ENCODE measurements at regions not wholly inside any gene's neighbourhood (a gene's known extent, or its start where the extent isn't known, plus 50 kb on each side); places are given as distances from the start of the nearest gene placed in this dataset.
"Not testable (repeated sequence)": the region's sequence is repeated elsewhere in the genome, so short reads cannot be mapped to it uniquely, and the experiment has no call there.

DNA sequence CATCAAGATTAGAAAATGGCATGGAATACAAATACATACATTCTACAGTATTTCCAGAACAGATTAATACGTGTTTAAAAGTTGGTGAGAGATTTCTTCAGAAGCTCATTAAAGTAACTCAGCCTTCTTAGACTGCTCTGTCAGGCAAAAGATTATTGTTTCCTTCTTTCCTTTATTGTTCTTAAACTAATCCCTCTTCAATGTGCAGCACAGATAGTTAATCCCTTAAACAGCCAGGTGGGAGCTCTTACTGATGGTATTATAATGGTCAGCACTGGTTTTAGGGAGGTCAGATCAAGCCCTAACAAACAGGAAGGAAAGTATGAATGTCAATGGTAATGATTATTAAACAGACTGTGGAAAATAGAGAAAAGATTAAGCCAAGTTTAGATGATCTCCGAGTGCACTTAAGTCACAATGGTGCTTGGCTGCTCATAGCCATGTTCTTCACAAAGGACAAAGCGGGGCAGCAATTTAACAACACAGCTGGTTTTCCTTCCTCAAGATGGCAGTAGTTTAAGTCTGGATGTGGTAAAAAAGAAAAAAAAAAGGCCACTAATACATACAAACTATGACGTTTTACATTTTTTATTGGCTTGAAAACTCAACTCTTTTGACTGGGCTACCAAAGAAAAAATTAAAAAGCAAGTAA, 992.6 kb downstream of the PCDH9 start:
- DNase-seq = no peak

GRCh38 chr13:66234159-66234558, 996.0 kb downstream of the PCDH9 start:
- DNase-seq = no peak

- DNase-seq = not testable (repeated sequence)
Observed at GRCh38 chr13:66231958-66232357, 998.2 kb downstream of the PCDH9 start.

GRCh38 chr13:66225072-66225471, 1005.1 kb downstream of the PCDH9 start:
- DNase-seq = no peak

GRCh38 chr13:66224663-66225062, 1005.5 kb downstream of the PCDH9 start:
- DNase-seq = no peak

- DNase-seq = peak; percentile 69
Observed at GRCh38 chr13:66222926-66223325, 1007.2 kb downstream of the PCDH9 start.

GRCh38 chr13:66222127-66222526, 1008.0 kb downstream of the PCDH9 start:
- peak; percentile 13 for DNase-seq

GRCh38 chr13:66219506-66219905, 1010.6 kb downstream of the PCDH9 start:
- no peak for DNase-seq

DNA sequence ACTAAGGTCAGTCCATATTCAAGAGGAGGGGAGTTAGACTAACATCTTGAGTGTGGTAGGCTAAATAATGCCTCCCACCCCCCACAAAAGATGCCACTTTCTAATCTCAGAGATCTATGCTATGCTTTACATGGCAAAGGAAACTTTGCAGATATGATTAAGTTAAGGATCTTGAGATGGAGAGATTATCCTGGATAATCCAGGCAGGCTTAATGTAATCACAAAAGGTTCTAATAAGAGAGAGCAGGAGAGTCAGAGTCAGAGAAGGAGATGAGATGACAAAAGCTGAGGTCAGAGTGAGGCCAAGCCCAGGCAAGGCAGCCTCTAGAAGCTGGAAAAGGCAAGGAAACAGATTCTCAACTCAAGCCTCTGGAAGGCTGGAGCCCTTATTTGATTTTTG, 1011.6 kb downstream of the PCDH9 start:
- DNase-seq = no peak

GRCh38 chr13:66216728-66217127, 1013.4 kb downstream of the PCDH9 start:
- no peak for DNase-seq

DNA sequence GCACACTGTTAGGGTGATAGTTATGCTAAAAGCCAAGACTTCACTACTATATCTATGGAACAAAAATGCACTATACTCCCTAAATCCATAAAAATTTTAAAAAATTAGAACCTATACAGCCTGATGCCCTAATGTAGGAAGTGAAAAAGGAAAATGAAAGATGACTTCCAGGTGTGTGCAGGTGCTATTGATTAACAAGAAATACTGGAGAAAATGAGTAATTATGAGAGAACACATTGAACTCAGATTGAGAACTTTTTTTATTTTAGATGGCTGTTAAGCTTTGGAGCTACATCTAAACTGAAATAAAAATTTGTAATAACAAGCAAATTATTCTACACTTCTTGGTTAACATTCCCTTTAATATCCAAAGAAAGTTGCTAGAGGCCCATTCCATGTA, 1015.7 kb downstream of the PCDH9 start:
- no peak for DNase-seq

DNA sequence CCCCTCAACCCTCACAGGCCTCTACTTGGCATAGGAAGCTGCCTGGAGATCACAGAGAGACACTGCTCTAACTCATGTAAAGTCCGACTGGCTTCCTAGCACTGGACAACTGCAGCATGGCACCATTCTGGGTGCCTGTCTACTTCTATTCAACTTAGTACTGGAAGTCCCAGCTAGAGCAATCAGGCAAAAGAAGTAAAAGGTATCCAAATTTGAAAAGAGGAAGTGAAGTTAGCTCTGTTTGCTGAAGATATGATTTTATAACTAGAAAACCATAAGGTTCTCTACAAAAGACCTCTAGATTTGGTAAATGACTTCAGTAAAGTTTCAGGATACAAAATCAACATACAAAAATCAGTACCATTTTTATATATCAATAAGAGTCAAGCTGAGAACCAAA, 1017.6 kb downstream of the PCDH9 start:
- peak; percentile 44 for DNase-seq

- DNase-seq = no peak
Observed at GRCh38 chr13:66210677-66211076, 1019.5 kb downstream of the PCDH9 start.

DNA sequence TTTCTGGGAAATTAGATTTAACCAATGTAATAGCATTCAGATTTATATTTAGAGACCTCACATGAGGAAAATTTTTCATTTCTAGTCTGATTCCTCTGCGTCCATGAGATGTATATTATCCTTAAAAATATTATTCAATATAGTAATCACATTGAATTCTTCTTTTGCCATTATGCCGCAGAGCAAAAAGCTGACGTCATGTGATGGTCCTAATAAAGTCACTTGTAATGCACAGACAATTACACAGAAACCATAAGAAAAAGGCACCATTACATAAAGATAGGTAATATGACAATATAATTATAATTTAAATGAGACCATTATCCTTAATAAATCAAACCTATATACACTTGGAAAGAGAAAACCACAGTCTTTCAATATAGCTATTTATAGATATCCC, 1021.5 kb downstream of the PCDH9 start:
- DNase-seq = no peak

DNA sequence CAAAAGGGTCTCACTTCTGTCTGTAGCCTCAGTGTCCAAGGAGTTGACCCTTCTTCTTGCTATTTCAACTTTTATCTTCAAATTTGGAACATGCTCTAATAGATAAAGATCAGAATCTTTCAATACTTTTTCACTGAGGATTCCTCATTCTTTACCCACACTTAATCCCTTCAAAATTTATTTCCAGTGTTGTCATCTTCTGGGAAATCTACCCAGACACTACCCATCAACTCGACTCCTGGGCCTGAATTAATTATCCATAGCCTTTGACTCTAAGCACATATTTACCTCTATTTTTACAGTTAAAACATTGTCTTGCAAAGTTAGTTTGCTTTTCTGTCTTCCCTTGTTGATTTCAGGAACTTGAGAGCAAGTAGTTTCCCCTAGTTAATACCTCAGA, 1022.5 kb downstream of the PCDH9 start:
- DNase-seq = no peak

- no peak for DNase-seq
Observed at GRCh38 chr13:66205807-66206206, 1024.3 kb downstream of the PCDH9 start.

GRCh38 chr13:66200555-66200954, 1029.6 kb downstream of the PCDH9 start:
- peak; percentile 5 for DNase-seq

DNA sequence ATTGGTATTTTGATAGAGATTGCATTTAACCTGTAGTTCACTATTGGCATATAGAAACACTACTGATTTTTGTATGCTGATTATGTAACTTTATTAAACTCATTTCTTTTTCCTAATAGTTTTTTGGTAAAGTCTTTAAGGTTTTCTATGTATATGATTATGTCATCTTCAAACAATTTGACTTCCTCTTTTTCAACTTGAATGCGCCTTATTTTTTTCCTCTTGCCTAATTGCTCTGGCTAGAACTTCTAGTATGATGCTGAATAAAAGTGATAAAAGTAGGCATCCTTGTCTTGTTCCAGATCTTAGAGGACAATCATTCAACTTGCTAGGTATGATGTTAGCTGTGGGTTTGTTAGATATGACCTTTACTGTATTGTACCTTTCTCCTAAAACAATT, 1034.9 kb downstream of the PCDH9 start:
- DNase-seq = peak; percentile 28

DNA sequence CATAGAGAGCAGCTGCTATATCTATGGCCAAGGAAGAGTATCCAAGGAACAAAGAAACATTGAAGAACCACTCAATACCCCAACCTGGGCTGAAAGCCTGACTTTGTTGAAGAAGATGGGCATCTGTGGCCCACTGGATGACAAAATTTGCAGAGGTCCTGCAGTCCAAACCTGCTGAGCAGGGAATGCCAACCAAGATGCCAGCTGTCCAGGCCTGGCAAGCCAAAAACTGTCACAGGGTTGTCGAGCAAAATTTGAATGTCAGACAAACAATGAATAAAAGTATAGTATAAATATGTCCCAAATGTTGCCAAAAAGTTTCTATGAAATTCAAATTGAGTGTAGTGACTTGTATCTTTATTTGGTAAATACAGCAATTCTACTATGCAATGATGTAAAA, 1040.2 kb downstream of the PCDH9 start:
- no peak for DNase-seq

GRCh38 chr13:66180836-66181235, 1049.3 kb downstream of the PCDH9 start:
- DNase-seq = no peak

DNA sequence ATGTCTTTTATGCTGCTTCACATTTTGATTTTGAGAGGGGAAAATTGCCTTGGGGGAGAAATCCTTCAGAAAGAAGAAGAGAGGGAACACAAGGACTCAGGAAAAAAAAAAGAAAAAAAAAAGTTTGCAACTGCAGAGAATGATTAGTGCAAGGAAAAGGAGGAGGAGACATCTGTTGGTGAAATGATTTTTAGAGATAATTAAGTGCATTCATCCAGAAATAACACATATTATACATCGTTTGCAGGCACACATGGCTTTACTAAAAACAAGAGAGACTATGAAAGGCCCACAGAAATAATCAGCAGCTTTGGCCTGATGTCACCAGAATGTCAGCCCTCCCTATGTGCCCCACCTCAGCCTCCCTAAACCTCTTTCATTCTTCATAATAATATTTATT, 1058.2 kb downstream of the PCDH9 start:
- no peak for DNase-seq

DNA sequence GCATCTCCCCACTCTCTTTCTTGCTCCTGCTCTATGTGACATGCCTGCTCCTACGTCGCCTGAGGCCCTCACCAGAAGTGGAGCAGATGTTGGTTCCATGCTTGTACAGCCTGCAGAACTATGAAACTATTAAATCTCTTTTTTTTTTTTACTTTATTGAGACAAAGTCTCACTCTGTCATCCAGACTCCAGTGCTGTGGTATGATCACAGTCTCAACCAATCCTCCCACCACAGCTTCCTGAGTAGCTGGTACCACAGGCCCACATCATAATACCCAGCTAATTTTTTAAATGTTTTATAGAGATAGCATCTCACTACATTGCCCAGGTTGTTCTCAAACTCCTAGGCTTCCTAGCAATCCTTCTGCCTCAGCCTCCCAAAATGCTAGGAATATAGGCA, 1067.7 kb downstream of the PCDH9 start:
- DNase-seq = no peak

- no peak for DNase-seq
Observed at GRCh38 chr13:66159511-66159910, 1070.6 kb downstream of the PCDH9 start.

GRCh38 chr13:66154976-66155375, 1075.2 kb downstream of the PCDH9 start:
- peak; percentile 13 for DNase-seq

- DNase-seq = no peak
Observed at GRCh38 chr13:66154354-66154753, 1075.8 kb downstream of the PCDH9 start.

DNA sequence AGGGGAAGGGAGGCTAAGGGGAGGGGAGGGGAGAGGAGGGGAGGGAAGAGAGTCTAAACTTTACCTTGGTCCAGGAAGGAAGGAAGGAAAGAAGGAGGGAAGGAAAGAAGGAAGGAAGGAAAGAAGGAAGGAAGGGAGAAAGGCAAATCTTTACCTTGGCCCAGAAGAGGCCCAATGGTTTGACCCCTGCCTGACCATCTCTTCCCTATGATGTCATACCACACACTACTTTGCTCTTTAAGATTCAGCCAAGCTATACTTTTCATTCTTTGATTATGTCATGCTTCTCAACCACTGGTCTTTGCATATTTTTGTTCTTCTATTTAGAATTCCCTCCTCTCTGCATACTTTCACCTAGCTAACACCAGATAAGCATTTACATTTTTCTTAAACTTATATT, 1077.5 kb downstream of the PCDH9 start:
- DNase-seq = no peak
